HepG2 (cell line): ENCODE measurements at regions not wholly inside any gene's neighbourhood (a gene's known extent, or its start where the extent isn't known, plus 50 kb on each side); places are given as distances from the start of the nearest gene placed in this dataset.

Source experiments
- GABPB1 ChIP-seq: IDR thresholded peaks from 2 replicates; pipeline ENCODE4 v1.6.1; 2016; ENCODE audit warnings: mild to moderate bottlenecking, missing genetic modification reagents, moderate library complexity, missing compliant biosample characterization
- POLR2AphosphoS2 ChIP-seq: IDR thresholded peaks from 2 replicates; pipeline ENCODE4 v1.6.1; 2011; ENCODE audit warnings: low read depth, low read length, improper control_type of control experiment
- RXRB ChIP-seq: IDR thresholded peaks from 2 replicates; pipeline ENCODE4 v1.6.1; 2016; ENCODE audit warnings: borderline replicate concordance, missing genetic modification reagents, missing compliant biosample characterization
- TF ChIP-seq, protein P1 (sequence below): sonication (generic); formaldehyde crosslinking; IDR thresholded peaks from 2 replicates; pipeline ENCODE4 v1.5.1; 2020; ENCODE audit warnings: missing genetic modification reagents, mild to moderate bottlenecking, borderline replicate concordance
- TF ChIP-seq, protein P2 (sequence below): IDR thresholded peaks from 2 replicates; pipeline ENCODE4 v1.6.1; 2016; ENCODE audit warnings: low read depth, missing genetic modification reagents, missing compliant biosample characterization

GRCh38 chr7:26495569-26495968 lies 203.9 kb downstream of the SNX10 start (continued):
- TF ChIP-seq, protein P1, sequence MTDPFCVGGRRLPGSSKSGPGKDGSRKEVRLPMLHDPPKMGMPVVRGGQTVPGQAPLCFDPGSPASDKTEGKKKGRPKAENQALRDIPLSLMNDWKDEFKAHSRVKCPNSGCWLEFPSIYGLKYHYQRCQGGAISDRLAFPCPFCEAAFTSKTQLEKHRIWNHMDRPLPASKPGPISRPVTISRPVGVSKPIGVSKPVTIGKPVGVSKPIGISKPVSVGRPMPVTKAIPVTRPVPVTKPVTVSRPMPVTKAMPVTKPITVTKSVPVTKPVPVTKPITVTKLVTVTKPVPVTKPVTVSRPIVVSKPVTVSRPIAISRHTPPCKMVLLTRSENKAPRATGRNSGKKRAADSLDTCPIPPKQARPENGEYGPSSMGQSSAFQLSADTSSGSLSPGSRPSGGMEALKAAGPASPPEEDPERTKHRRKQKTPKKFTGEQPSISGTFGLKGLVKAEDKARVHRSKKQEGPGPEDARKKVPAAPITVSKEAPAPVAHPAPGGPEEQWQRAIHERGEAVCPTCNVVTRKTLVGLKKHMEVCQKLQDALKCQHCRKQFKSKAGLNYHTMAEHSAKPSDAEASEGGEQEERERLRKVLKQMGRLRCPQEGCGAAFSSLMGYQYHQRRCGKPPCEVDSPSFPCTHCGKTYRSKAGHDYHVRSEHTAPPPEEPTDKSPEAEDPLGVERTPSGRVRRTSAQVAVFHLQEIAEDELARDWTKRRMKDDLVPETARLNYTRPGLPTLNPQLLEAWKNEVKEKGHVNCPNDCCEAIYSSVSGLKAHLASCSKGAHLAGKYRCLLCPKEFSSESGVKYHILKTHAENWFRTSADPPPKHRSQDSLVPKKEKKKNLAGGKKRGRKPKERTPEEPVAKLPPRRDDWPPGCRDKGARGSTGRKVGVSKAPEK (CRISPR knock-in tag), result no peak
- TF ChIP-seq, protein P2, sequence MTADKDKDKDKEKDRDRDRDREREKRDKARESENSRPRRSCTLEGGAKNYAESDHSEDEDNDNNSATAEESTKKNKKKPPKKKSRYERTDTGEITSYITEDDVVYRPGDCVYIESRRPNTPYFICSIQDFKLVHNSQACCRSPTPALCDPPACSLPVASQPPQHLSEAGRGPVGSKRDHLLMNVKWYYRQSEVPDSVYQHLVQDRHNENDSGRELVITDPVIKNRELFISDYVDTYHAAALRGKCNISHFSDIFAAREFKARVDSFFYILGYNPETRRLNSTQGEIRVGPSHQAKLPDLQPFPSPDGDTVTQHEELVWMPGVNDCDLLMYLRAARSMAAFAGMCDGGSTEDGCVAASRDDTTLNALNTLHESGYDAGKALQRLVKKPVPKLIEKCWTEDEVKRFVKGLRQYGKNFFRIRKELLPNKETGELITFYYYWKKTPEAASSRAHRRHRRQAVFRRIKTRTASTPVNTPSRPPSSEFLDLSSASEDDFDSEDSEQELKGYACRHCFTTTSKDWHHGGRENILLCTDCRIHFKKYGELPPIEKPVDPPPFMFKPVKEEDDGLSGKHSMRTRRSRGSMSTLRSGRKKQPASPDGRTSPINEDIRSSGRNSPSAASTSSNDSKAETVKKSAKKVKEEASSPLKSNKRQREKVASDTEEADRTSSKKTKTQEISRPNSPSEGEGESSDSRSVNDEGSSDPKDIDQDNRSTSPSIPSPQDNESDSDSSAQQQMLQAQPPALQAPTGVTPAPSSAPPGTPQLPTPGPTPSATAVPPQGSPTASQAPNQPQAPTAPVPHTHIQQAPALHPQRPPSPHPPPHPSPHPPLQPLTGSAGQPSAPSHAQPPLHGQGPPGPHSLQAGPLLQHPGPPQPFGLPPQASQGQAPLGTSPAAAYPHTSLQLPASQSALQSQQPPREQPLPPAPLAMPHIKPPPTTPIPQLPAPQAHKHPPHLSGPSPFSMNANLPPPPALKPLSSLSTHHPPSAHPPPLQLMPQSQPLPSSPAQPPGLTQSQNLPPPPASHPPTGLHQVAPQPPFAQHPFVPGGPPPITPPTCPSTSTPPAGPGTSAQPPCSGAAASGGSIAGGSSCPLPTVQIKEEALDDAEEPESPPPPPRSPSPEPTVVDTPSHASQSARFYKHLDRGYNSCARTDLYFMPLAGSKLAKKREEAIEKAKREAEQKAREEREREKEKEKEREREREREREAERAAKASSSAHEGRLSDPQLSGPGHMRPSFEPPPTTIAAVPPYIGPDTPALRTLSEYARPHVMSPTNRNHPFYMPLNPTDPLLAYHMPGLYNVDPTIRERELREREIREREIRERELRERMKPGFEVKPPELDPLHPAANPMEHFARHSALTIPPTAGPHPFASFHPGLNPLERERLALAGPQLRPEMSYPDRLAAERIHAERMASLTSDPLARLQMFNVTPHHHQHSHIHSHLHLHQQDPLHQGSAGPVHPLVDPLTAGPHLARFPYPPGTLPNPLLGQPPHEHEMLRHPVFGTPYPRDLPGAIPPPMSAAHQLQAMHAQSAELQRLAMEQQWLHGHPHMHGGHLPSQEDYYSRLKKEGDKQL (CRISPR knock-in tag), result no peak
- TF ChIP-seq RXRB (CRISPR knock-in tag), result no peak
- no peak for TF ChIP-seq POLR2AphosphoS2
- no peak for TF ChIP-seq GABPB1 (CRISPR knock-in tag)
